Testis (tissue), 2 donors: ENCODE measurements at regions not wholly inside any gene's neighbourhood (a gene's known extent, or its start where the extent isn't known, plus 50 kb on each side); places are given as distances from the start of the nearest gene placed in this dataset.
A peak's percentile ranks its signal among the peaks of the same experiment; 100 is the strongest.

Experiments
- DNase-seq: peaks from one replicate; pipeline ENCODE4 v3.0.0-alpha.2; 2019
- H3K27ac ChIP-seq, 2 donors: fragments of 200-600 bp; sonication (generic); one replicate each; pipeline ENCODE4 v1.5.1; 2019
- H3K27me3 ChIP-seq: fragments of 200-600 bp; sonication (generic); one replicate; pipeline ENCODE4 v1.5.1; 2019
- H3K36me3 ChIP-seq: fragments of 200-600 bp; sonication (generic); one replicate; pipeline ENCODE4 v1.5.1; 2017; ENCODE audit warnings: low read depth; ENCODE audit errors: missing control alignments
- H3K4me1 ChIP-seq: fragments of 200-600 bp; sonication (generic); one replicate; pipeline ENCODE4 v1.5.1; 2019
- H3K4me3 ChIP-seq, 2 donors: fragments of 200-600 bp; sonication (generic); one replicate each; pipeline ENCODE4 v1.5.1; 2017 to 2019
- H3K9me3 ChIP-seq: fragments of 200-600 bp; sonication (generic); one replicate; pipeline ENCODE4 v1.5.1; 2017
- CTCF ChIP-seq, 3 experiments: fragments of 450-650 bp in 2 of 3; fragments of 200-600 bp in 1 of 3; sonication (generic) in 1 of 3; IDR thresholded peaks; one replicate each; pipeline ENCODE4 v1.5.1; 2016 to 2019; ENCODE audit warnings: antibody characterized with exemption in 3 of 3, mild to moderate bottlenecking in 2 of 3, moderate library complexity in 1 of 3
- POLR2A ChIP-seq: fragments of 450-650 bp; IDR thresholded peaks from one replicate; pipeline ENCODE4 v1.6.1; 2017; ENCODE audit warnings: antibody characterized with exemption, mild to moderate bottlenecking, moderate library complexity
- WGBS, 2 donors: methylation state at CpG; one replicate each; pipeline ENCODE4 v1.1.5; 2018; 5-methylcytosine and 5-hydroxymethylcytosine counted together
- intact Hi-C: fragments of 100-400 bp; cut with DNase I; formaldehyde crosslinking; loops from one replicate; pipeline ENCODE4 v1.15.1; 2023; ENCODE audit warnings: low total_unique reads

DNA sequence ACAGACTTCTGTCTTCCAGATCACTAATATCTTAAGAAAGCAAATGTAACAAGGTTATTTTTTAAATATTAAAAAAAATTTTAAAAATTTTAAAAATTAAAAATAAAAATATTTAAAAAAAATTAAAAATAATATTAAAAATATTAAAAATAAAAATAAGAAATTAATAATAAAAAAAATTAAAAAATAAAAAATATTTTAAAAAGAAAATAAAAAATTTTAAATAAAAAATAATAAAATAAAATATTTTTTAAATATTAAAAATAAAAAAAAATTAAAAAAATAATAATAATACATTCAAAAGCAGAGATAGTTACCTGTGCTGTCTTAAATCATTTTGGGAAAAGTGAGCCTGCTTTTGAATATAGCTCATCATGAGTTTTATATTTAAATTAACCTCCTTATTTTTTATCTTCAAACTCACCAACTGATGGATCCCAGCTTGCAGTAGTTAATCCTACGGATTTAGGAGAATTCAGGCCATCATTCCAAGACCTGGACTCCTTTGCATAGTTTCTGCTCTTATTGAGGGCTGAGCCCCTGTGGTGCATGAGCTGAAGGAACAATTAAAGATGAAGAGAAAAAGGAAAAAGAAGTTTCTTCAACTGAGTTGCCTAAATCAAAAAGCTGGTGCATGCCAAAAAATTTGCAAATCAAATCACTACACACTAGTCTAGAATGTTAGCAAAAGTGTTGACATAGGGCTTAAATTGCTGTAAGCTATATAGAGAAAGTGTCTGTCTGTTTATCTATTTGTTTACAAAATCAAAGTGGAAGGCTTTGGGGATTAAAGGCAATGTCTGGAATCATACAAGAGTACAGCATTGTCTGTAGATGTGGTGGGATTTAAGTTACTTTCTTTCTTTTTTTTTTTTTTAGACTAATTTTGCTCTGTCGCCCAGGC, 50.5 kb upstream of the ZNF438 start:
- Histone ChIP-seq H3K9me3 (no peaks in the 10 kb centered on the region), H3K4me1 (no peaks in the 10 kb centered on the region), H3K27ac (no peak overlapping the region), H3K4me3 (no peak overlapping the region), H3K36me3 (no peaks in the 10 kb centered on the region), H3K27me3 (no peaks in the 10 kb centered on the region)
- intact Hi-C loops: no loop called here
- no peak for DNase-seq
- TF ChIP-seq CTCF (IDR thresholded peaks at IDR 0.05) (no peak), POLR2A (no peak)
- WGBS, 2 donors: 81 to 92% methylated on average over 2 of the region's 2 CpGs

GRCh38 chr10:31083765-31084184, 52.1 kb upstream of the ZNF438 start:
- no peak overlapping the region for H3K4me3 ChIP-seq
- peak in 2 of 3 experiments; percentile 12 to 21 for TF ChIP-seq CTCF (IDR thresholded peaks at IDR 0.05)
- TF ChIP-seq POLR2A: no peak
- no peaks in the 10 kb centered on the region for H3K36me3 ChIP-seq
- 64 to 68% methylated on average over 6 of the region's 6 CpGs for whole genome bisulfite sequencing, 2 donors
- no peaks in the 10 kb centered on the region for H3K4me1 ChIP-seq
- no peaks in the 10 kb centered on the region for H3K27me3 ChIP-seq
- DNase-seq: peak; percentile 59
- intact Hi-C loops: no loop called here
- H3K9me3 ChIP-seq: no peaks in the 10 kb centered on the region
- H3K27ac ChIP-seq: no peak overlapping the region

- WGBS, 2 donors: 78 to 90% methylated on average over 3 of the region's 3 CpGs
- intact Hi-C loops: no loop called here
Measured at GRCh38 chr10:31087011-31087410, 55.3 kb upstream of the ZNF438 start.

DNA sequence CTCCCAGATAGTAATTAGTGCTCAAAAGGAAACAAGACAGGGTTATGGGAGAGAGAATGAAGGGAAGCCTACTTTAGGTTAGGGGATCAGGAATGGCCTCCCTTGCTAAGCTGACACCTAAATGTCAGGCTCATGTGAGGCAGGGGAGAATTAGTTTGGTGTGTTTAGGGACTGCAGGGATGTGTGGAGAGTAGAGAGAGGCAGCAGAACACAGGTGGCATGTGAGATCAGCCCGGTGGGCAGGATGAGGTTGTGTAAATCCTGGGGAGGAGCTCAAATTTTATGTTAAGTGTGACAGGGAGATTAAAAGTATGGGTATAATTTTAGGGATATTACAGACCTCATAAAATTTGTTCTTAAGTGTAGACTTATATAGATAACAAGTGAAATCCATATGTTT, 56.2 kb upstream of the ZNF438 start:
- H3K4me3 ChIP-seq: no peak overlapping the region
- 86 to 89% methylated on average over 1 of the region's 1 CpG for WGBS, 2 donors
- no peaks in the 10 kb centered on the region for H3K27me3 ChIP-seq
- TF ChIP-seq POLR2A: no peak
- TF ChIP-seq CTCF (IDR thresholded peaks at IDR 0.05): no peak
- no peaks in the 10 kb centered on the region for H3K4me1 ChIP-seq
- intact Hi-C loops: no loop called here
- no peaks in the 10 kb centered on the region for H3K9me3 ChIP-seq
- DNase-seq: no peak
- H3K36me3 ChIP-seq: no peaks in the 10 kb centered on the region
- H3K27ac ChIP-seq: no peak overlapping the region

More at GRCh38 chr10:31087011-31087410, 55.3 kb upstream of the ZNF438 start:
- TF ChIP-seq CTCF (IDR thresholded peaks at IDR 0.05) (no peak), POLR2A (no peak)
- H3K9me3 ChIP-seq: no peaks in the 10 kb centered on the region
- no peaks in the 10 kb centered on the region for H3K4me1 ChIP-seq
- H3K27ac ChIP-seq: no peak overlapping the region
- no peaks in the 10 kb centered on the region for H3K27me3 ChIP-seq
- no peak overlapping the region for H3K4me3 ChIP-seq
- DNase-seq: no peak
- H3K36me3 ChIP-seq: no peaks in the 10 kb centered on the region
